Choroid plexus epithelial cell (primary cell): ENCODE measurements at regions not wholly inside any gene's neighbourhood (a gene's known extent, or its start where the extent isn't known, plus 50 kb on each side); places are given as distances from the start of the nearest gene placed in this dataset.

Experiments used
- DNase-seq: peaks from one replicate; pipeline ENCODE4 v3.0.0-alpha.2; 2010; ENCODE audit warnings: low read depth
- H3K4me3 ChIP-seq: 2 replicates; pipeline ENCODE4 v1.5.1; 2011; ENCODE audit warnings: low read depth, mild to moderate bottlenecking, control low read depth, low read length, moderate library complexity
- CTCF ChIP-seq: conservative IDR thresholded peaks from 2 replicates; pipeline ENCODE4 v1.5.1; 2011; ENCODE audit warnings: low read depth, mild to moderate bottlenecking, control low read depth, inconsistent platforms, low read length, moderate library complexity

GRCh38 chr3:157578181-157578580 lies 75.0 kb upstream of the VEPH1 start:
- H3K4me3 ChIP-seq = no peak overlapping the region
- no peak for TF ChIP-seq CTCF
- DNase-seq = no peak

- no peak for TF ChIP-seq CTCF
- no peak for DNase-seq
- H3K4me3 ChIP-seq = no peak overlapping the region
Measured at GRCh38 chr3:157574531-157574930, 71.3 kb upstream of the VEPH1 start.

- peak; percentile 9 for DNase-seq
Measured at GRCh38 chr3:157573780-157574378, 70.7 kb upstream of the VEPH1 start.

GRCh38 chr3:157573281-157573680 lies 70.1 kb upstream of the VEPH1 start:
- no peak for TF ChIP-seq CTCF
- DNase-seq = no peak
- H3K4me3 ChIP-seq = no peak overlapping the region

More at GRCh38 chr3:157573780-157574378, 70.7 kb upstream of the VEPH1 start:
- TF ChIP-seq CTCF = no peak
- H3K4me3 ChIP-seq = no peak overlapping the region

- peak; percentile 86 for TF ChIP-seq CTCF
- H3K4me3 ChIP-seq = no peak overlapping the region
- DNase-seq = peak; percentile 82
Measured at GRCh38 chr3:157572559-157573270, 69.5 kb upstream of the VEPH1 start.

GRCh38 chr3:157566596-157566995 lies 63.4 kb upstream of the VEPH1 start:
- TF ChIP-seq CTCF = no peak
- peak; percentile 11 for DNase-seq
- H3K4me3 ChIP-seq = no peak overlapping the region

GRCh38 chr3:157559401-157559800 lies 56.2 kb upstream of the VEPH1 start:
- no peak overlapping the region for H3K4me3 ChIP-seq
- TF ChIP-seq CTCF = no peak
- DNase-seq = no peak
